WERI-Rb-1 (cell line): ENCODE measurements at regions not wholly inside any gene's neighbourhood (a gene's known extent, or its start where the extent isn't known, plus 50 kb on each side); places are given as distances from the start of the nearest gene placed in this dataset.
"Not testable (repeated sequence)": the region's sequence is repeated elsewhere in the genome, so short reads cannot be mapped to it uniquely, and the experiment has no call there.

Source experiments
- DNase-seq: peaks from one replicate; pipeline ENCODE4 v3.0.0-alpha.2; 2020
- H3K27ac ChIP-seq: fragments of 250-450 bp; sonication (Bioruptor Pico); 2 replicates; pipeline ENCODE4 v1.5.1; 2020; ENCODE audit warnings: mild to moderate bottlenecking, moderate library complexity
- H3K27me3 ChIP-seq: fragments of 250-450 bp; sonication (Bioruptor Pico); 2 replicates; pipeline ENCODE4 v1.5.1; 2021; ENCODE audit warnings: mild to moderate bottlenecking, low read depth, moderate library complexity; ENCODE audit not compliant: insufficient read depth, severe bottlenecking
- H3K36me3 ChIP-seq: fragments of 250-450 bp; sonication (Bioruptor Pico); 2 replicates; pipeline ENCODE4 v1.5.1; 2020; ENCODE audit warnings: mild to moderate bottlenecking, moderate library complexity
- H3K4me3 ChIP-seq: 2 replicates; pipeline ENCODE4 v1.5.1; 2011; ENCODE audit warnings: low read depth, mild to moderate bottlenecking, control low read depth, low read length
- H3K9me3 ChIP-seq: fragments of 250-450 bp; sonication (Bioruptor Pico); 2 replicates; pipeline ENCODE4 v1.5.1; 2021; ENCODE audit warnings: mild to moderate bottlenecking, moderate library complexity; ENCODE audit not compliant: severe bottlenecking
- TF ChIP-seq, protein P1 (sequence below): IDR thresholded peaks from 2 replicates; pipeline ENCODE4 v1.5.1; 2011; ENCODE audit warnings: low read depth, mild to moderate bottlenecking, control low read depth, inconsistent platforms, low read length

DNA sequence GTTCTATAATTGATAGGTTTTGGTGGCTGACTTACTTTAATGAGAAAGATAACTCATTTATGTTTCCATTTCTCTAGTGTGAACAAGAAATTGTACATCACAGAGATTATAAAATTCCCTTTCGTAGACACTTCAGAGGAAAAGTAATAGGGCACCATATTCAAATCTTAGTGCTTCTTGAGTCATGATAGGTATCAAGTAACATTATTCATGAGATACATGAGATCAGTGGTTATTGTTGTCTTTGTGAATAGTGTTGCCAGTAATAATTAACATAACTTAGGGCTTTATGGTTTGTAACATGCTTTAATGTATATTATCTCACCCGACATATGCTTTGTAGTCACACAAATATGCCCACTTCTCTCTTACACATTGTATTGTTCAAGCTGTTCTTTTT, 73.7 kb upstream of the IL15 start:
- Histone ChIP-seq H3K27ac (no peak overlapping the region), H3K9me3 (no peaks in the 10 kb centered on the region)
- TF ChIP-seq, protein P1, sequence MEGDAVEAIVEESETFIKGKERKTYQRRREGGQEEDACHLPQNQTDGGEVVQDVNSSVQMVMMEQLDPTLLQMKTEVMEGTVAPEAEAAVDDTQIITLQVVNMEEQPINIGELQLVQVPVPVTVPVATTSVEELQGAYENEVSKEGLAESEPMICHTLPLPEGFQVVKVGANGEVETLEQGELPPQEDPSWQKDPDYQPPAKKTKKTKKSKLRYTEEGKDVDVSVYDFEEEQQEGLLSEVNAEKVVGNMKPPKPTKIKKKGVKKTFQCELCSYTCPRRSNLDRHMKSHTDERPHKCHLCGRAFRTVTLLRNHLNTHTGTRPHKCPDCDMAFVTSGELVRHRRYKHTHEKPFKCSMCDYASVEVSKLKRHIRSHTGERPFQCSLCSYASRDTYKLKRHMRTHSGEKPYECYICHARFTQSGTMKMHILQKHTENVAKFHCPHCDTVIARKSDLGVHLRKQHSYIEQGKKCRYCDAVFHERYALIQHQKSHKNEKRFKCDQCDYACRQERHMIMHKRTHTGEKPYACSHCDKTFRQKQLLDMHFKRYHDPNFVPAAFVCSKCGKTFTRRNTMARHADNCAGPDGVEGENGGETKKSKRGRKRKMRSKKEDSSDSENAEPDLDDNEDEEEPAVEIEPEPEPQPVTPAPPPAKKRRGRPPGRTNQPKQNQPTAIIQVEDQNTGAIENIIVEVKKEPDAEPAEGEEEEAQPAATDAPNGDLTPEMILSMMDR, result no peak

GRCh38 chr4:141563723-141564122, 72.7 kb upstream of the IL15 start:
- no peak for DNase-seq
- H3K27me3 ChIP-seq, result no peaks in the 10 kb centered on the region
- no peak overlapping the region for H3K27ac ChIP-seq
- H3K4me3 ChIP-seq, result no peak overlapping the region
- no peaks in the 10 kb centered on the region for H3K9me3 ChIP-seq
- H3K36me3 ChIP-seq, result no peaks in the 10 kb centered on the region
- TF ChIP-seq, protein P1, result no peak

More for the DNA sequence above, 73.7 kb upstream of the IL15 start:
- H3K36me3 ChIP-seq, result no peaks in the 10 kb centered on the region
- no peak overlapping the region for H3K4me3 ChIP-seq
- no peaks in the 10 kb centered on the region for H3K27me3 ChIP-seq
- DNase-seq, result no peak

GRCh38 chr4:141564961-141565360, 71.4 kb upstream of the IL15 start:
- not testable (repeated sequence) for H3K36me3 ChIP-seq, H3K9me3 ChIP-seq, H3K4me3 ChIP-seq, H3K27me3 ChIP-seq, DNase-seq, H3K27ac ChIP-seq

DNA sequence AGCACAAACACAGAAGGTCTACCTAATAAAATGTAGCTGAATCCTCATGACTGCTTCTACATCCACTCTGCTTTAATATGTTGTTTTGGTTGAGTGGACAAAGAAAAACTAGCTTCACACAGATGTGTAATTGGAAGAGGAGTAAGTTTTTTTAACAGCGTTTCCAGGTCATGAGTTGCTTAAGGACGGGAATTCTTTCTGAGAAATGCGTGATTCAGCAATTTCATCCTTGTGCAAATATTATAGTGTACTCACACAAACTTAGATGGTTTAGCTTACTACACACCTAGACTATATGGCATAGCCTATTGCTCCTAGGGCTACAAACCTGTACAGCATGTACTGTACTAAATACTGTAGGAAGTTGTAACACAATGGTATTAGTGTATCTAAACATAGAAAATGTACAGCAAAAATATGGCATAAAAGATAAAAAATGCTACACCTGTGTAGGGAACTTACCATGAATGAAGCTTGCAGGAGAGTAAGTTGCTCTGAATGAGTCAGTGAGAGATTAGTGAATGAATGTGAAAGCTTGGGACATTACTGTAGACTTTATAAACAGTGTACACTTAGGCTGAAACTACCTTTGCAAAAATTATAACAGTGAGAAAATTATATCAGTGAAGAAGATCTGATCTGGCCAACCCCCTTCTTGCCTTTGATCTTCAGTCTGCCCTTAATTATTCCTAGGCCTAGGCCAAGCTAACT, 70.8 kb upstream of the IL15 start:
- Histone ChIP-seq H3K27me3 (no peaks in the 10 kb centered on the region), H3K36me3 (no peaks in the 10 kb centered on the region), H3K4me3 (no peak overlapping the region), H3K27ac (no peak overlapping the region), H3K9me3 (no peaks in the 10 kb centered on the region)
- TF ChIP-seq, protein P1, result no peak
- DNase-seq, result no peak

GRCh38 chr4:141567326-141567915, 69.0 kb upstream of the IL15 start:
- Histone ChIP-seq H3K9me3 (no peaks in the 10 kb centered on the region), H3K27me3 (no peaks in the 10 kb centered on the region), H3K36me3 (no peaks in the 10 kb centered on the region), H3K27ac (no peak overlapping the region), H3K4me3 (no peak overlapping the region)
- TF ChIP-seq, protein P1, result no peak
- DNase-seq, result no peak

DNA sequence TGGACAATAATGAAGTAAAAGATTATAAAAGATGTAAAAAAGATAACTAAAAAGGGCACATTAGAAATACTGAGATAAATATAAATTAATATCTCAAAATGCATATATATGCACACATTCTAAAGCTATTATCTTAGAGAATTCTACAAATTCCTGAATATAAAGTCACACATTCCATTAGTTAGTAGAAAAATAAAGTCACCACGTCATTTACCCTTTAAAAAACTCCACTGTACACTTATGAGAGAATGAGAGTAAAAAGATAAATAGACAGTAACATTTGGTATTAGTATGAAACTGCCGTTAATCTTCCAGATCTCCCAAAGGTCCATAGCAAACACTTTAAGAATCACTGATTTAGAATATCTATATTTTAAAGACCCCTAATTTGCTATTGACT, 67.2 kb upstream of the IL15 start:
- H3K27me3 ChIP-seq, result no peaks in the 10 kb centered on the region
- H3K27ac ChIP-seq, result no peak overlapping the region
- no peaks in the 10 kb centered on the region for H3K36me3 ChIP-seq
- DNase-seq, result no peak
- H3K9me3 ChIP-seq, result no peaks in the 10 kb centered on the region
- TF ChIP-seq, protein P1, result no peak
- H3K4me3 ChIP-seq, result no peak overlapping the region
